IMR-90 (cell line): ENCODE measurements at regions not wholly inside any gene's neighbourhood (a gene's known extent, or its start where the extent isn't known, plus 50 kb on each side); places are given as distances from the start of the nearest gene placed in this dataset.

Experiments
- ATAC-seq: fragments of 200-7000 bp; cut with Tn5 transposase; 2 replicates; pipeline ENCODE4 v1.9.1; 2020; ENCODE audit warnings: low read depth, mild to moderate bottlenecking, moderate library complexity
- BruUV-seq: library from RNA; stranded (reverse); fragments of 400-500 nt; replicated peaks from 2 replicates; lab custom pipeline; 2021; lab: Mats Ljungman, UMichigan
- CTCF ChIA-PET: fragments of 300-600 bp; formaldehyde crosslinking; extraction: SDS; loops from one replicate; lab custom pipeline; 2021; ENCODE audit warnings: antibody characterized with exemption; lab: Yijun Ruan, JAX
- POLR2A ChIA-PET: fragments of 300-600 bp; sonication (Branson Sonifier 250); formaldehyde crosslinking; loops from one replicate; lab custom pipeline; 2022; ENCODE audit warnings: antibody characterized with exemption; ENCODE audit not compliant: unreplicated experiment; lab: Charles Lee
- DNase-seq: peaks from one replicate; pipeline ENCODE4 v3.0.0; 2013
- H2AFZ ChIP-seq: replicated peaks from 2 replicates; pipeline ENCODE3; 2013; ENCODE audit warnings: low read length, mild to moderate bottlenecking; ENCODE audit not compliant: poor library complexity
- H2AK5ac ChIP-seq: 2 replicates; pipeline ENCODE4 v1.6.1; 2013; ENCODE audit warnings: low read depth, low read length, inconsistent platforms
- H2AK9ac ChIP-seq: replicated peaks from 2 replicates; pipeline ENCODE3; 2013; ENCODE audit warnings: mild to moderate bottlenecking, low read depth, low read length, moderate library complexity; ENCODE audit not compliant: poor library complexity
- H2BK120ac ChIP-seq: 2 replicates; pipeline ENCODE4 v1.6.1; 2013; ENCODE audit warnings: low read depth, low read length, inconsistent platforms
- H2BK15ac ChIP-seq: 3 replicates; pipeline ENCODE4 v1.6.1; 2013; ENCODE audit warnings: low read depth, low read length, inconsistent platforms
- H2BK20ac ChIP-seq: 2 replicates; pipeline ENCODE4 v1.6.1; 2013; ENCODE audit warnings: low read depth, mild to moderate bottlenecking, inconsistent platforms, low read length, moderate library complexity
- H2BK5ac ChIP-seq: 2 replicates; pipeline ENCODE4 v1.6.1; 2013; ENCODE audit warnings: mild to moderate bottlenecking, low read depth, low read length, inconsistent platforms; ENCODE audit not compliant: poor library complexity, severe bottlenecking
- H3K14ac ChIP-seq: replicated peaks from 2 replicates; pipeline ENCODE4 v1.6.1; 2013; ENCODE audit warnings: low read depth, low read length, inconsistent platforms
- H3K18ac ChIP-seq: 2 replicates; pipeline ENCODE4 v1.6.1; 2013; ENCODE audit warnings: low read depth, low read length, control low read depth
- H3K23ac ChIP-seq: 2 replicates; pipeline ENCODE4 v1.6.1; 2013; ENCODE audit warnings: low read depth, low read length, inconsistent platforms
- H3K27ac ChIP-seq: 2 replicates; pipeline ENCODE4 v1.5.1; 2013; ENCODE audit warnings: mild to moderate bottlenecking, control low read depth, low read length; ENCODE audit not compliant: insufficient read depth
- H3K27me3 ChIP-seq: 2 replicates; pipeline ENCODE4 v1.6.1; 2013; ENCODE audit warnings: low read length; ENCODE audit not compliant: control insufficient read depth, insufficient read depth
- H3K36me3 ChIP-seq: 2 replicates; pipeline ENCODE4 v1.6.1; 2013; ENCODE audit warnings: low read length, mixed read lengths; ENCODE audit not compliant: control insufficient read depth, insufficient read depth
- H3K4ac ChIP-seq: 2 replicates; pipeline ENCODE4 v1.6.1; 2013; ENCODE audit warnings: low read depth, low read length, inconsistent platforms
- H3K4me1 ChIP-seq: 2 replicates; pipeline ENCODE4 v1.6.1; 2013; ENCODE audit warnings: low read length, mixed read lengths; ENCODE audit not compliant: control insufficient read depth, insufficient read depth
- H3K4me2 ChIP-seq: 2 replicates; pipeline ENCODE4 v1.6.1; 2013; ENCODE audit warnings: low read depth, mild to moderate bottlenecking, control low read depth, low read length, moderate library complexity
- H3K4me3 ChIP-seq: 2 replicates; pipeline ENCODE4 v1.5.1; 2013; ENCODE audit warnings: low read depth, mild to moderate bottlenecking, control low read depth, low read length, moderate library complexity; ENCODE audit not compliant: insufficient read depth
- H3K56ac ChIP-seq: 2 replicates; pipeline ENCODE4 v1.6.1; 2013; ENCODE audit warnings: low read length, inconsistent platforms; ENCODE audit not compliant: insufficient read depth; ENCODE audit errors: extremely low read depth
- H3K79me1 ChIP-seq, 2 experiments: 2 replicates each; pipeline ENCODE4 v1.6.1; 2013; ENCODE audit warnings: low read length in 2 of 2, inconsistent platforms in 1 of 2, low read depth in 1 of 2
- H3K9ac ChIP-seq: 2 replicates; pipeline ENCODE4 v1.6.1; 2013; ENCODE audit warnings: low read depth, low read length, control low read depth
- H3K9me1 ChIP-seq: 2 replicates; pipeline ENCODE4 v1.6.1; 2013; ENCODE audit warnings: low read length, inconsistent platforms; ENCODE audit not compliant: insufficient read depth
- H3K9me3 ChIP-seq: 2 replicates; pipeline ENCODE4 v1.6.1; 2013; ENCODE audit warnings: low read length; ENCODE audit not compliant: control insufficient read depth, insufficient read depth
- H4K20me1 ChIP-seq: 2 replicates; pipeline ENCODE4 v1.6.1; 2013; ENCODE audit warnings: low read length, inconsistent platforms; ENCODE audit not compliant: insufficient read depth
- H4K5ac ChIP-seq: 2 replicates; pipeline ENCODE4 v1.6.1; 2013; ENCODE audit warnings: mild to moderate bottlenecking, low read depth, low read length, control low read depth
- H4K8ac ChIP-seq, 2 experiments: 2 replicates each; pipeline ENCODE4 v1.6.1; 2013; ENCODE audit warnings: low read depth in 2 of 2, low read length in 2 of 2, control low read depth in 1 of 2, inconsistent platforms in 1 of 2
- H4K91ac ChIP-seq: 2 replicates; pipeline ENCODE4 v1.6.1; 2013; ENCODE audit warnings: low read depth, low read length, inconsistent platforms; ENCODE audit not compliant: insufficient read depth
- BHLHE40 ChIP-seq: fragments of 150-350 bp; IDR thresholded peaks from 2 replicates; pipeline ENCODE4 v1.6.1; 2016; ENCODE audit warnings: mild to moderate bottlenecking, low read depth, low read length
- CEBPB ChIP-seq: IDR thresholded peaks from 2 replicates; pipeline ENCODE4 v1.6.1; 2012; ENCODE audit warnings: low read depth, low read length, improper control_type of control experiment
- CHD1 ChIP-seq: IDR thresholded peaks from 2 replicates; pipeline ENCODE4 v1.6.1; 2012; ENCODE audit warnings: low read depth, low read length, improper control_type of control experiment
- CTCF ChIP-seq: conservative IDR thresholded peaks from 2 replicates; pipeline ENCODE4 v1.5.1; 2012; ENCODE audit warnings: mild to moderate bottlenecking, low read depth, low read length, improper control_type of control experiment
- FOS ChIP-seq: fragments of 150-350 bp; IDR thresholded peaks from 2 replicates; pipeline ENCODE4 v1.6.1; 2016; ENCODE audit warnings: low read depth, low read length
- MAFK ChIP-seq: IDR thresholded peaks from 2 replicates; pipeline ENCODE4 v1.6.1; 2012; ENCODE audit warnings: low read depth, low read length, improper control_type of control experiment
- MAZ ChIP-seq: IDR thresholded peaks from 2 replicates; pipeline ENCODE4 v1.6.1; 2012; ENCODE audit warnings: low read depth, mild to moderate bottlenecking, low read length, improper control_type of control experiment, moderate library complexity, borderline replicate concordance
- MXI1 ChIP-seq: IDR thresholded peaks from 2 replicates; pipeline ENCODE4 v1.6.1; 2012; ENCODE audit warnings: low read depth, mild to moderate bottlenecking, low read length, moderate library complexity, borderline replicate concordance
- NFE2L2 ChIP-seq: fragments of 150-350 bp; IDR thresholded peaks from 2 replicates; pipeline ENCODE4 v1.6.1; 2016; ENCODE audit warnings: low read depth, mild to moderate bottlenecking, low read length
- POLR2A ChIP-seq: IDR thresholded peaks from 2 replicates; pipeline ENCODE4 v1.6.1; 2012; ENCODE audit warnings: mild to moderate bottlenecking, low read depth, low read length
- RAD21 ChIP-seq: IDR thresholded peaks from 2 replicates; pipeline ENCODE4 v1.6.1; 2012; ENCODE audit warnings: low read length, improper control_type of control experiment
- RCOR1 ChIP-seq: IDR thresholded peaks from 2 replicates; pipeline ENCODE4 v1.6.1; 2012; ENCODE audit warnings: mild to moderate bottlenecking, low read length, improper control_type of control experiment; ENCODE audit not compliant: insufficient replicate concordance
- RFX5 ChIP-seq: IDR thresholded peaks from 2 replicates; pipeline ENCODE4 v1.8.0; 2012; ENCODE audit warnings: low read depth, mild to moderate bottlenecking, low read length, moderate library complexity
- SMC3 ChIP-seq: fragments of 150-350 bp; IDR thresholded peaks from 2 replicates; pipeline ENCODE4 v1.6.1; 2016; ENCODE audit warnings: low read depth, mild to moderate bottlenecking, antibody characterized with exemption, low read length, moderate library complexity
- USF2 ChIP-seq: fragments of 150-350 bp; IDR thresholded peaks from 2 replicates; pipeline ENCODE4 v1.6.1; 2017; ENCODE audit warnings: mild to moderate bottlenecking, antibody characterized with exemption, low read length, low read depth
- dilution Hi-C: fragments of 300-500 bp; cut with HindIII; formaldehyde crosslinking; loops from one replicate; pipeline ENCODE4 v1.14.3; 2018; ENCODE audit warnings: low sequenced_read_pairs; ENCODE audit not compliant: unreplicated experiment
- in situ Hi-C: fragments of 300-500 bp; cut with MboI; formaldehyde crosslinking; loops from 3 replicates; pipeline ENCODE4 v1.14.3; 2019; ENCODE audit warnings: low sequenced_read_pairs, inconsistent platforms, mixed read lengths
- intact Hi-C: fragments of 100-400 bp; cut with micrococcal nuclease; formaldehyde crosslinking; loops from 2 replicates; pipeline ENCODE4 v1.10.0; 2022
- TF ChIP-seq, protein P1 (sequence below): fragments of 150-350 bp; IDR thresholded peaks from 2 replicates; pipeline ENCODE4 v1.6.1; 2016; ENCODE audit warnings: low read depth, mild to moderate bottlenecking, low read length, moderate library complexity, borderline replicate concordance

- Histone ChIP-seq H2BK120ac (no peak overlapping the region), H2BK5ac (no peak overlapping the region), H3K27me3 (peaks cover 5% of the 10 kb centered on the region), H3K9me3 (no peaks in the 10 kb centered on the region), H3K9ac (no peak overlapping the region), H2AK9ac (no peak overlapping the region), H3K14ac (no peak overlapping the region), H3K4me1 (peaks cover 10% of the 10 kb centered on the region), H3K9me1 (peaks cover 6% of the 10 kb centered on the region; the same call in 1 of the 2 replicates), H2AK5ac (no peak overlapping the region), H4K5ac (no peak overlapping the region), H3K23ac (no peak overlapping the region), H3K4ac (no peak overlapping the region), H3K56ac (no peak overlapping the region), H4K91ac (no peak overlapping the region), H2AFZ (no peak overlapping the region), H3K4me2 (no peak overlapping the region), H3K79me1 (no peaks in the 10 kb centered on the region), H3K27ac (no peak overlapping the region), H3K4me3 (no peak overlapping the region), H2BK20ac (no peak overlapping the region), H4K20me1 (no peaks in the 10 kb centered on the region), H3K36me3 (no peaks in the 10 kb centered on the region), H3K18ac (no peak overlapping the region), H2BK15ac (no peak overlapping the region), H4K8ac (no peak overlapping the region)
- DNase-seq: no peak
- no TSS peak for BruUV-seq
- no peak for TF ChIP-seq CHD1
- TF ChIP-seq MAZ: no peak
- no peak for TF ChIP-seq USF2
- no peak for TF ChIP-seq BHLHE40
- TF ChIP-seq RCOR1: no peak
- no peak for TF ChIP-seq MXI1
- TF ChIP-seq FOS: no peak
- TF ChIP-seq, protein P1, sequence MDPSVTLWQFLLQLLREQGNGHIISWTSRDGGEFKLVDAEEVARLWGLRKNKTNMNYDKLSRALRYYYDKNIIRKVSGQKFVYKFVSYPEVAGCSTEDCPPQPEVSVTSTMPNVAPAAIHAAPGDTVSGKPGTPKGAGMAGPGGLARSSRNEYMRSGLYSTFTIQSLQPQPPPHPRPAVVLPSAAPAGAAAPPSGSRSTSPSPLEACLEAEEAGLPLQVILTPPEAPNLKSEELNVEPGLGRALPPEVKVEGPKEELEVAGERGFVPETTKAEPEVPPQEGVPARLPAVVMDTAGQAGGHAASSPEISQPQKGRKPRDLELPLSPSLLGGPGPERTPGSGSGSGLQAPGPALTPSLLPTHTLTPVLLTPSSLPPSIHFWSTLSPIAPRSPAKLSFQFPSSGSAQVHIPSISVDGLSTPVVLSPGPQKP: no peak
- no peak for TF ChIP-seq CEBPB
- TF ChIP-seq POLR2A: no peak
- no peak for TF ChIP-seq RFX5
- TF ChIP-seq NFE2L2: no peak
- no peak for TF ChIP-seq CTCF
- TF ChIP-seq SMC3: no peak
- no peak for TF ChIP-seq RAD21
- TF ChIP-seq MAFK: no peak
- intact Hi-C loops: loop anchor here (5.0 to 10.0 kb wide), 4 partner anchors 133 to 359 kb away; partner anchors contain the start of gene STX18
- POLR2A ChIA-PET: no interaction called here
- CTCF ChIA-PET: no interaction called here
- dilution Hi-C loops: no loop called here
- in situ Hi-C loops: no loop called here
- no peak for ATAC-seq
Observed at GRCh38 chr4:4675641-4676040, 133.8 kb upstream of the STX18 start.
